ENCODE measurements at regions not wholly inside any gene's neighbourhood (a gene's known extent, or its start where the extent isn't known, plus 50 kb on each side); places are given as distances from the start of the nearest gene placed in this dataset.

- no peak for DNase-seq
Observed at GRCh38 chr19:31902821-31903220, 442.6 kb upstream of the ZNF507 start.

- DNase-seq = no peak
Observed at GRCh38 chr19:31903979-31904378, 441.4 kb upstream of the ZNF507 start.

- DNase-seq = no peak
Observed at GRCh38 chr19:31906111-31906871, 439.1 kb upstream of the ZNF507 start.

GRCh38 chr19:31907661-31908060, 437.7 kb upstream of the ZNF507 start:
- no peak for DNase-seq

DNA sequence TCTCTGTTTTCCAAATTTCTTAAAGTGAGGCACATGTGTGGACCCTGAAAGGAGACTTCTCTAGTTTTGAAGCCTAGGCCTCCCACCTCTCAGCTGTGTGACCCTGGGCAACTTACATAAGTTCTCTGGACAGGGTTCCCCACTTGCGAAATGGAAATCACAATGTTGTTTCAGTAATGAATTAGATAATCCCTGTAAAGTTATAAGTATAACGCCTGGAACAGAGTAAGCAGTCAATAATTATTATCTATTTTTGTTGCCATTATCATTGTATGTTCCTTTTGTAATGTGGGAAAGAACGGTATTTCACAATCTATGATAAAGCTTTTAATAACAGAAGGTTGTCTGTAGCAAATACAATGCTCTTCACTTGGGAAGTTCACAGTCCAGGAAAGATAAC, 437.3 kb upstream of the ZNF507 start:
- DNase-seq = no peak

DNA sequence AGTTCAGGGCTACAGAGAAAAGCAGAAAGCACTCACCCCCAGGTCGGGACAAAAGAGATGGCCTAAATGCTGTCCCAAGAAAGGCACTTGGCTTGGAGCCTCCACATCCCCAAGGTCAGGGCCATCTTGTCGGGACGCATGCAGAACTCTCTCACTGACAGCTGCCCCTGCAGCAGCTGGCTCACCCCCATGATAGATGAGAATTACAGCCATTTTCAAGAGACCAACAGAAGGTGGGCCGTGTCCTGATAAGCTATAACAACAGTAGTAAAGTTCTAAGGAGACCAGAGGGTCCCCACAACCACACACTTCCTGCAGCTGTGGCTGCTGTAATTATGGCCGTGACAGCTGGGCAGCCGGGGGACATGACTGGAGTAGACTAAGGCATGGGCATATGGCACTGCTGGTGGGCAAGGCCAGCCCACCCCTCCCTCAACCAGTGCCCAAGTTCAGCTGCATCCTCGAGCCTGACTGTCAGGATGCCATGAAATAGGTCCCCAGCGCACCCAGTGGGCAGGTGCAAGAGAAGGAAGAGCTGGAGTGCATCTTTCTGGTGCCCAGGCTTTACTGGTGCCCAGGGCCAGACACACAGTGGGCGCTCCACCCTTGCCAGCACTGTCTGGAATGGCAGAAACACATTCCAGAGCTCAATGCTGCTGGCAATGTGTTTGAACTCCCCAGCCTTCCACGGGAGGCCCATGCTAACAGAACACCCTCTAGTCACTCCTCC, 436.7 kb upstream of the ZNF507 start:
- no peak for DNase-seq

DNA sequence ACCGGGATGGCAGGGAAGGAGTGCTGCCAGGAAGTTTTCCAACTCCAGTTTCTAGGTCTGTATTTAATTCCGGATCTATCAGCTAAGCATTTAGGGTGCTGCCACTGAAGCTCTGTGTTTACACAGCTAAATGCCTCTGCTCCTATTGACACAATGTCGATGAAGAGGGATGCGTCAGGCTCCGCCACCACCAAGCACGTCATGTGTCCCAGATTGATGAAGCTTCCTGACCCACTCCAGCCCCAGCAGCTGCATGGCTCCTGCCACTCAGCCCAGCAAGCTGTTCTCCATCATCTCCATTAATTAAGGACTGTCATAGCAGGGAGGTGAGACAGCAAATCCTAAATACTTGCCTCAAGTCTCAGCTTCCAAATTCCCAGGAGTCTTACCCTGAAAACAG, 435.2 kb upstream of the ZNF507 start:
- no peak for DNase-seq

DNA sequence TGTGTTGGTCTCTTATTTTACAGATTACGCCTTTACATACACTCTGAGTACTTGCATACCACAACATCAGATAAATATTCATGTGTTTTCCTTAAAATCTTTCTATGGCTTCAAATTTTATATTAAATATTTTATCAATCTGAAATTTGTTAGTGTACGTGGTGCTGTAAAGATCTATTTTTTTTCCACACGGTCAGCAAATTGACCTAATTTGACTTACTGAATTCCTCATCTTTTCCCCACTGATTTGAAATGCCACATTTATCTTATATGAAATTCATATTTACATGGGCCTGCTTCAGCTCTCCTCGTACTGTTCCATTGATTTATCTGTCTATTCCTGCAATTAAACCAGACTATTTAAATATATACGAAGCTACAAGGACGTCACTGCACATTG, 433.8 kb upstream of the ZNF507 start:
- no peak for DNase-seq

DNA sequence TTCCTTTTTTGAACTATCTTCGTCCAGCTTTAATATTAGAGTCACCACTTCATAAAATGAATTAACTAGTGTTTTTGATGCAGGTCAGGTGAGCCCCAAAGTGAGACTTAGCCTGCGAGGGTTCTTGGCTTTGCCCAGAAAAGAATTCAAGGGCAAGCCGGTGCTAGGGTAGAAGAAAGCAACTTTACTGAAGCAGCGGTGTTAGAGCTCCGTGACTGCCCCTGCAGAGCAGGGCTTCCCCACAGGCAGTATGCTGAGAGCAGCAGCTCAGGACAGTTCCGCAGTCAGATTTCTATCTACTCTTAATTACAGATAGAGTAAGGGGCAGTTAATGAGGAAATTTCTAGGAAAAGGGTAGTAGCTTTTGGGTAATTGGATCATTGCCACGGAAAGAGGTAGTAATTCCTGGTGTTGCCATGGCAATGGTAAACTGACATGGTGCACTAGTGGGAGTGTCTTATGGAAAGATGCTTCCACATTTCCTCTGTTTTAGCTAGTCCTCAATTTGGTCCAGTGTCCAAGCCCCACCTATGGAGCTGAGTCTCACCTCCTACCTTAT, 432.2 kb upstream of the ZNF507 start:
- no peak for DNase-seq

DNA sequence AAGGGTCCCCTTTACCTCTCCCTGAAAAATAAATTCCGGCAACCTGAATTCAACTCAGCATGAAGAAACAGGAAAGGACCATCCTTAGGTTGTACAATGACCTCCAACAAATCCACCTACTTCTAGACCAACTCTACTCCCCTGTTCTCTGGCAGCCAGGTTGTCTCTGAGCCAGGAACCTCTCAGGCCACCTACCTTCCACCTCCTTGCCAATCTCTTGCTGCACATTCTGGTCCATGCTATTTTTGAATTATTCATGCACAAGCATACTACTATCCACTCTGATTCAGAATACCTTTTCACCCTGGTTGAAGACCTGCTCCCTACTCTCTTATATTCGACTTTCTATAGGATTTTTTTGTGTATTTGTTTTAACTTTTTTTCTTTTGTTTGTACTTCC, 415.0 kb upstream of the ZNF507 start:
- DNase-seq = no peak

DNA sequence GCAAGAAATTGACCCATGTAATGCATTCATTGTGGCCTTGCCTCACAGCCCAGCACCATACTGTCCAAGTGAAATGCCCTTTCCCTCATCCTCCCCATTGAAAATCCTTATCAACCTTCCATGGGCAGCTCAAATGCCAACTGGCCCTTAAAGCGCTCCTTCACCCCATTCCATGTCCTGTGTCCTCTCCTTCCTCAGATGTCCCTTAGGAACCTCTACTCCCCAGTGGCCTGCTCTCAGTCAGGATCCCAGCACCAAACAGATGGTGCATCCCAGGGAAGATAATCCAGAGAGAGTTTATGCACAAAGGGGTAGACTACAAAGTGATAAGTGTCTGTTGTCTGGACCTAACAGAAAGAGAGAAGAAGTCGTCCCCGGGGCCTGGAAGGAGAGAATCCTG, 407.4 kb upstream of the ZNF507 start:
- DNase-seq = no peak

- DNase-seq = no peak
Observed at GRCh38 chr19:31938675-31939074, 406.7 kb upstream of the ZNF507 start.

DNA sequence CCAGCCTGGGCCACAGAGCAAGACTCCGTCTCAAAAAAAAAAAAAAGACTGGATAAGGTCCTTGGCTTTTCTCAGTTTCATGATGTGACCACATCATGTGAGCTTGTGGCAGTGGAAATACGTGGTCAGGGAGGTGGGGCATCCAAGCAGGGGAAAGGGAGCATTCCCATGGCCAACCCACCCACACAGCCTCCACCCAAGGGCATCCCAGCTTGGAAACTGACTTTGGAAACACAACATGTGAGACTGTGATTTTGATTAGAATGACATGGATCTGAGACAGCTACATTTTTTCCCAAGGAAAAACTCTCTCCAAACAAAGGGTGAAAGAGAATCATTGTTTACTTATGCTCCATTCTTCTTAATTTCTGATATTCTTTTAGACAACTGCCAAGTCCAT, 405.0 kb upstream of the ZNF507 start:
- DNase-seq = no peak

DNA sequence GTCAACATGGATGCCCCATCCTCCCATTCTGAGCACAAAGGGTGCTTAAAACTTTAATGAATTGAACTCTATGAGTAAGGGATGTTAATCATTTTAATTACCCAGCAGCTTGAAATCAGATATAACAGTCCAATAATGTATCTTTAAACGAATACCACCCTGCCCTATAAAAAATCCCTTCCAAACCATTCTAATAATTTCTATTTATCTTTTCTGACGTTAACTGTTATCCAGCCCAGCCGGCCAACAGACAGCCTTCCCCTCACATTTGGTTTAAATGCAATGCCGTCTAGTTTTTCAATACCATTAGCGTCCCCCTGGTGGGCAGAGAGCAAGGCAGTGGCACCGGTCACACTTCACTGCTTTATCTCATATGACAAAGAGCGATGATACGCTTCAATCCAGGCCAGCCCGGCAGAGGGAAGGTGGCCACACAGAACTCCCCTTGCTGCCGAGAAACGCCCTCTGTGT, 402.2 kb upstream of the ZNF507 start:
- no peak for DNase-seq

DNA sequence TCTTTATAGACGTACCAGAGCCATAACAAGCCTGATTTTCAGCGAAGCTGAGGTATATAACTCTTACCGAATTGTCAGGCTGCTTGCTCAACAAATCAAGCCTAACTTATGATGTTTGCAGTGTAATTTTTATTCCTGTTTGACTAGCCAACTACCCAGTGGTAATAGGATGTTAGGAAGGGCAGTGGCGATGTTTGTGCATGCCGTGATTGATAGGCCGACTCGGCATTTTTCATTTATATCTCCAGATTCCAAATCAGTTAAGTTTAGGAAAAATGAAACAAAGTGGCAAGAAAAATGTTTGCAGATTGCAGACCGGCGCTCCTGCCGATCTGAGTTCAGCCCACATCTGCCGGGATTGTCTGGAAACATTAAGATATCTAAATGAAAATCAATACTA, 401.6 kb upstream of the ZNF507 start:
- DNase-seq = no peak

DNA sequence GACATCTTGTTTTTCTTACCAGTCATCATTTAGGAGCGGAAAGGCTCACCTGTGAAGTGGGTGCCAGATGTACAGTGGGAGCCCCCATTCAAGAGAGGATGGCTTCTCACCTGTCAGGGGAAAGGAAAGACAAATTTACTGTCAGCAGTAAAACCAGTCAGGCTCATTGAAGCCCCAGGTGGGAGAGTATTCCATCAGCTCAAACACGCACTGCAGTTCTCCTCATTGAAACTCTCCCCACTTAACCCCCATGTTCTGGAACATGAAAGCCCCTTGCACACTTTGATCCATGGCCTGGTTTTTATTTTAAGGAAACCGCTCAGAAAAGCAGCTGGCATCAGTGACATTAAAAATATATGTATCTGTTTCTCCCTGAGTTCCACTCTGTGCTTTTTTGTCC, 401.1 kb upstream of the ZNF507 start:
- no peak for DNase-seq

DNA sequence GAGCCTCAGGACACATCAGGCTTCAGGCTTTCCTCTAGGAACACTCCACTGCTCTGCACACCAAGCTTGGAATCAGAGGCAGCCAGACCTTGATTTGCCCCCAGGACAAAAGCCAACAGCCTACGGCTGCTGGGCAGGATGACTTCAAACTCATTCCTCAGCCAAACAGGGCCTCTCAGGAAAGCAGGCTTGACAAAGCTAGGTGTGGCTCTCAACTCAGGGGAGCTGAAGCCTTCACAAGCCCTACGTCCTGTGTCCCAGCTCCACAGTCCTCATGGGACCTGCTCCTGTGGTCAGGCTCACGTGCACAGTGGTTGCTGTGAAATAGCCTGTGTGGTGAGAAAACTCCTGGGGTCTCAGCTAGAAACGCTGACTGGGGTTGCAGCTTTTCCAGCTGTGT, 398.9 kb upstream of the ZNF507 start:
- no peak for DNase-seq

- no peak for DNase-seq
Observed at GRCh38 chr19:31947436-31948115, 397.8 kb upstream of the ZNF507 start.

- no peak for DNase-seq
Observed at GRCh38 chr19:31952693-31953092, 392.7 kb upstream of the ZNF507 start.

- no peak for DNase-seq
Observed at GRCh38 chr19:31955061-31955460, 390.3 kb upstream of the ZNF507 start.

DNA sequence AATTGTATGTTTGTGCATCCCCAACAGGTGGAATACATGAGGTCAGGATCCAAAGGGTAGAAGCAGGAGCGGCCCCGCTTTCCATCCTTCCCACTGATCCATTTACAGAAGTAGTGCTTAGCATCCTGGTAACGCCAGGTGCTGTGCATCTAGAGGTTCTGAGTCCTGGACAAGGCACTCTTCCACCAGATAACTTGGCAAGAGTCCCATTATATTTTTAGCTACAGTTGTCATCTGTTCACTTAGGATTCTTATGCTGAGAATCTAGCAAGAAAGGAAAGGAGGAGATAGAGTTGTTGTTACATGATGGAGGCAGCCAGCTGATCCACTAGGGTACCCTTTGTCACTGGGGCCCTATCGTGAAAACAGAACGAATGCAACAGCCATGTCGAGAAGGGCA, 389.5 kb upstream of the ZNF507 start:
- no peak for DNase-seq

DNA sequence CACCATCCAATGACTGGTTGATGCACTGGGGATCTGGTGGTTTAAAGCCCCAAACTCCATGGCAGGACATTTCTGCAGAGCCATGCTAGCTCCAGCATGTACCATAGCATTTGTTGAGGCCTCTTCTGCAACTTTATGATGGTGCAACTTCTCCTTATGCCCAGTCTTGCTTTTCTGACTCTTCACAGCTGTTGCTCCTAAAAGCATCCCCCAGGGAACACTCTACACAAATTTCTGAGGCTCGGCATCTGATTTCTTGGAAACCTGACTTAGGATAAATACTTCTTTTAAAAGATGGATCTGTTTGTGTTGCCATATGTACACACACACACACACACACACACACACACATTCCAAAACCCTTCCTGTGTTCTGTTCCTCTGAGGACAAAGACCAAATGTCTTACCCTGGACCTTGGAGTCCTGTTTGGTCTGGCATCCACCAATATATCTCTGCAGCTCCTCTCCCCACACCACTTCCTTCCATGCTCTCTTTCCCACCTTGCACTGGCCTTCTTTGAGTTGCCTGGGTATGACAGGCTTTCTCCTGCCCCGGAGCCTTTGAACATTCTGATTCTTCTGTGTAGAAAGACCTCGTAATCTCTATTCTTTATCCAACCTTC, 388.5 kb upstream of the ZNF507 start:
- no peak for DNase-seq

GRCh38 chr19:31957711-31958110, 387.7 kb upstream of the ZNF507 start:
- DNase-seq = no peak

Measured in NCI-H146 (cell line).